Stomach (tissue), 4 donors: ENCODE measurements at regions not wholly inside any gene's neighbourhood (a gene's known extent, or its start where the extent isn't known, plus 50 kb on each side); places are given as distances from the start of the nearest gene placed in this dataset.

Experiments
- CTCF ChIP-seq, 7 experiments: fragments of 450-650 bp in 4 of 7; fragments of 200-600 bp in 3 of 7; sonication (generic) in 3 of 7; IDR thresholded peaks; one replicate each; pipeline ENCODE4 v1.5.1; 2016 to 2019; ENCODE audit warnings: antibody characterized with exemption in 7 of 7, control low read depth in 2 of 7, mild to moderate bottlenecking in 1 of 7
- POLR2A ChIP-seq, 4 donors: fragments of 450-650 bp; IDR thresholded peaks; one replicate each; pipeline ENCODE4 v1.6.1; 2016; ENCODE audit warnings: antibody characterized with exemption in 4 of 4, control low read depth in 2 of 4, mild to moderate bottlenecking in 1 of 4, moderate library complexity in 1 of 4
- POLR2AphosphoS5 ChIP-seq, 3 donors: sonication (generic); formaldehyde crosslinking; IDR thresholded peaks; one replicate each; pipeline ENCODE4 v1.6.1; 2016; ENCODE audit warnings: antibody characterized with exemption in 3 of 3

- TF ChIP-seq CTCF (IDR thresholded peaks at IDR 0.05) (no peak), POLR2AphosphoS5 (IDR thresholded peaks at IDR 0.05) (no peak), POLR2A (IDR thresholded peaks at IDR 0.05) (no peak)
These were observed 77.2 kb upstream of the CALCR start for GRCh38 chr7:93651603-93652159.
